Femur (tissue), 1 donor: ENCODE measurements at regions not wholly inside any gene's neighbourhood (a gene's known extent, or its start where the extent isn't known, plus 50 kb on each side); places are given as distances from the start of the nearest gene placed in this dataset.
A peak's percentile ranks its signal among the peaks of the same experiment; 100 is the strongest.

Experiments used
- DNase-seq: peaks from one replicate; pipeline ENCODE4 v3.0.0-alpha.2; 2017

- no peak for DNase-seq
Measured at GRCh38 chr4:166655705-166656104, 578.6 kb downstream of the SPOCK3 start.

GRCh38 chr4:166657261-166657660 lies 577.0 kb downstream of the SPOCK3 start:
- DNase-seq = no peak

- no peak for DNase-seq
Measured at GRCh38 chr4:166658585-166658984, 575.7 kb downstream of the SPOCK3 start.

- no peak for DNase-seq
Measured at GRCh38 chr4:166662266-166662843, 571.9 kb downstream of the SPOCK3 start.

- no peak for DNase-seq
Measured at GRCh38 chr4:166670341-166670740, 564.0 kb downstream of the SPOCK3 start.

GRCh38 chr4:166673911-166674310 lies 560.4 kb downstream of the SPOCK3 start:
- no peak for DNase-seq

GRCh38 chr4:166675411-166675810 lies 558.9 kb downstream of the SPOCK3 start:
- peak; percentile 17 for DNase-seq

GRCh38 chr4:166680796-166681195 lies 553.5 kb downstream of the SPOCK3 start:
- DNase-seq = no peak

- DNase-seq = no peak
Measured at GRCh38 chr4:166682200-166682599, 552.1 kb downstream of the SPOCK3 start.
